Psoas muscle (tissue), 7 donors: ENCODE measurements at regions not wholly inside any gene's neighbourhood (a gene's known extent, or its start where the extent isn't known, plus 50 kb on each side); places are given as distances from the start of the nearest gene placed in this dataset.
A peak's percentile ranks its signal among the peaks of the same experiment; 100 is the strongest.

Experiments used
- ATAC-seq, 4 donors: fragments of 200-7000 bp; cut with Tn5 transposase; one replicate each; pipeline ENCODE4 v1.9.1; 2020; ENCODE audit warnings: moderate library complexity in 3 of 4, mild to moderate bottlenecking in 2 of 4
- DNase-seq, 2 donors: peaks; one replicate each; pipeline ENCODE4 v3.0.0-alpha.2; 2020
- H3K27ac ChIP-seq: fragments of 200-600 bp; one replicate; pipeline ENCODE4 v1.8.0; 2022
- H3K27me3 ChIP-seq, 3 donors: fragments of 200-600 bp in 1 of 3; one replicate each; pipeline versions ENCODE4 v1.6.1 to v1.8.0; 2013 to 2022; ENCODE audit warnings: low read length in 2 of 3, mild to moderate bottlenecking in 2 of 3, moderate library complexity in 1 of 3; ENCODE audit not compliant: insufficient read depth in 3 of 3
- H3K36me3 ChIP-seq, 2 donors: fragments of 200-600 bp in 1 of 2; one replicate each; pipeline versions ENCODE4 v1.6.1 to v1.8.0; 2013 to 2022; ENCODE audit warnings: low read depth in 1 of 2, mild to moderate bottlenecking in 1 of 2, moderate library complexity in 1 of 2; ENCODE audit not compliant: insufficient read depth in 1 of 2
- H3K4me1 ChIP-seq: fragments of 200-600 bp; one replicate; pipeline ENCODE4 v1.8.0; 2022
- H3K4me3 ChIP-seq: fragments of 200-600 bp; one replicate; pipeline ENCODE4 v1.8.0; 2022; ENCODE audit warnings: mild to moderate bottlenecking
- H3K9me3 ChIP-seq: fragments of 200-600 bp; one replicate; pipeline ENCODE4 v1.8.0; 2022
- WGBS, 3 donors: extraction: QIAGEN DNeasy Blood & Tissue Kit; methylation state at CpG; one replicate each; pipeline versions ENCODE4 v1.1.6 to v1.1.7; 2013; 5-methylcytosine and 5-hydroxymethylcytosine counted together
- intact Hi-C, 2 donors: fragments of 100-400 bp; cut with DNase I; formaldehyde crosslinking; loops; one replicate each; pipeline versions ENCODE4 v1.11.0 to v1.14.2; 2022
- TF ChIP-seq, protein P1 (sequence below): fragments of 200-600 bp; IDR thresholded peaks from one replicate; pipeline ENCODE4 v1.8.0; 2022; ENCODE audit warnings: antibody characterized with exemption
- donor health status: healthy with polysubstance abuse.
- donor health status: DM: no; HTN: no; CAD: no; lungs with moderate emphysema.
- donor health status: Bipolar disorder and iron deficiency.
- donor health status: healthy.
- donor health status: DM: yes; HTN: yes; CAD: no.
- donor health status: DM: no; HTN: no; CAD: no.
- donor health status: DM: yes; HTN: yes; CAD: no.

DNA sequence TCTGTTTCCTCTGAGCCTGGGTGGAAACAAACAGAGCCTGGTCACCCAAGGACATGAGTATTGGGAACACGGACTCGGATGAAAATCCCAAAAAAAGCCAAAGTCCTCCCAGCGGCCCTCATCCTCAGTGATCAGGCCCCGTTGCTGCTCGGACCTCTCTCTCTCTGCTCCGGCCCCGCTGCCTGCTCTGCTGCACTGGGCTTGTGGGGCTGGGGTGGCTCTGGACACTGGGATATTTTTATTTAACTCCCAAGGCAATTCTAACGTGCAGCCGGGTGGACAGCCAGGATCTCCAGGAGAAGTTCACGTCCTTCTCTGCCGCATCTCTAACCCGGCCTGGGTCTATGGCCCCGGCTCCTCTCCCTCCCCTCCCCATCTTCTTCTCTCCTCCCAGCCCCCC lies 280.9 kb upstream of the TNRC6C start:
- peaks cover 0 to 41% (median 0%) of the 10 kb centered on the region in 3 donors for H3K27me3 ChIP-seq
- H3K36me3 ChIP-seq: no peaks in the 10 kb centered on the region
- H3K4me3 ChIP-seq: no peak overlapping the region
- DNase-seq (no peak), ATAC-seq (peak in 1 of 4 donors; percentile 25)
- WGBS, 3 donors: 42 to 43% (median 43%) methylated on average over 13 of the region's 13 CpGs
- H3K4me1 ChIP-seq: peaks cover 2% of the 10 kb centered on the region
- no peak overlapping the region for H3K27ac ChIP-seq
- intact Hi-C loops: no loop called here
- TF ChIP-seq, protein P1, sequence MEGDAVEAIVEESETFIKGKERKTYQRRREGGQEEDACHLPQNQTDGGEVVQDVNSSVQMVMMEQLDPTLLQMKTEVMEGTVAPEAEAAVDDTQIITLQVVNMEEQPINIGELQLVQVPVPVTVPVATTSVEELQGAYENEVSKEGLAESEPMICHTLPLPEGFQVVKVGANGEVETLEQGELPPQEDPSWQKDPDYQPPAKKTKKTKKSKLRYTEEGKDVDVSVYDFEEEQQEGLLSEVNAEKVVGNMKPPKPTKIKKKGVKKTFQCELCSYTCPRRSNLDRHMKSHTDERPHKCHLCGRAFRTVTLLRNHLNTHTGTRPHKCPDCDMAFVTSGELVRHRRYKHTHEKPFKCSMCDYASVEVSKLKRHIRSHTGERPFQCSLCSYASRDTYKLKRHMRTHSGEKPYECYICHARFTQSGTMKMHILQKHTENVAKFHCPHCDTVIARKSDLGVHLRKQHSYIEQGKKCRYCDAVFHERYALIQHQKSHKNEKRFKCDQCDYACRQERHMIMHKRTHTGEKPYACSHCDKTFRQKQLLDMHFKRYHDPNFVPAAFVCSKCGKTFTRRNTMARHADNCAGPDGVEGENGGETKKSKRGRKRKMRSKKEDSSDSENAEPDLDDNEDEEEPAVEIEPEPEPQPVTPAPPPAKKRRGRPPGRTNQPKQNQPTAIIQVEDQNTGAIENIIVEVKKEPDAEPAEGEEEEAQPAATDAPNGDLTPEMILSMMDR: no peak
- no peaks in the 10 kb centered on the region for H3K9me3 ChIP-seq

DNA sequence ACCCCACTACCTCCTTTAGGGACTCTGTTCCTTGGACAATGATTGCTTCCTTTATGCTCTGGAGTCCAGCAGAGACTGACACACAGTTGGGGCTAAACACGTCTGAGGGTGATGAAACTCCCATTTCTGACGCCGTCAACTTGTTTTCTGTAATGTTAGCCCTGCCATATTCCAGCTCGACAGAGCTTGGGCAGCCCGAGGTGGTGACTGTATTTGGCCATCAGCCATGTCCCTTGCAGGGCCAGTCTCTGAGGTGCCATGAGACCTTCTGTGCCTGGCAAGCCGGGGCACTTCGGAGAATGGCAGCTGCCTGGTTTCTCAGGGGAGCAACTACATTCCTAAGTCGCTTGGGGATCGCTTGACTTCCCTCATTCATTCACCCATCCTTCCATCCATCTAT lies 278.9 kb upstream of the TNRC6C start:
- Histone ChIP-seq H3K27ac (no peak overlapping the region), H3K36me3 (no peaks in the 10 kb centered on the region), H3K4me3 (no peak overlapping the region), H3K4me1 (peaks cover 2% of the 10 kb centered on the region), H3K9me3 (no peaks in the 10 kb centered on the region), H3K27me3 (peaks cover 0 to 41% (median 0%) of the 10 kb centered on the region in 3 donors)
- TF ChIP-seq, protein P1: no peak
- WGBS, 3 donors: 31 to 35% (median 33%) methylated on average over 9 of the region's 9 CpGs
- intact Hi-C loops: no loop called here
- DNase-seq (no peak), ATAC-seq (peak; percentile 46 to 79 (median 57))

DNA sequence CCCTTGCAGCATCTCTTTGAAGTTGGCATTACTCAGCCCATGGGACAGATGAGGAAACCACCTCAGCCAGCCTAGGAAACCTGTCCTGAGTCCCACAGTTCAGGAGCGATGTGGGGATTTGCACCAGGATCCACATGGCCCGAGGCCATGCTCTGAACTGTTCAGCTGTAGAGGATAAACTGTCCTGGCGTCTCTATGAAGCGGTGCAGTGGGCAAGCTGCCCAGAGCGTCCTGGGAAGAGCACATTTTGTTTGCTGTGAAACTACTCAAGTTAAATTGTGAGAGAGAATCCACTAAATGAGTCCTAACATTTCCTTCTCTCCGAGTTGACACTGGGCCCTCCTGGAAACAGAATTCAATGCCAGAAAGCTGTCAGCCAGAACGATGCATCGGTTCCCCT lies 276.6 kb upstream of the TNRC6C start:
- Histone ChIP-seq H3K27me3 (peaks cover 0 to 25% (median 0%) of the 10 kb centered on the region in 3 donors), H3K36me3 (no peaks in the 10 kb centered on the region), H3K4me1 (peaks cover 2% of the 10 kb centered on the region), H3K27ac (no peak overlapping the region), H3K4me3 (no peak overlapping the region), H3K9me3 (no peaks in the 10 kb centered on the region)
- DNase-seq: peak; percentile 63 to 86
- intact Hi-C loops: no loop called here
- ATAC-seq: peak in 3 of 4 donors; percentile 66 to 78 (median 75)
- TF ChIP-seq, protein P1: no peak
- 9 to 14% (median 10%) methylated on average over 8 of the region's 8 CpGs for WGBS, 3 donors

DNA sequence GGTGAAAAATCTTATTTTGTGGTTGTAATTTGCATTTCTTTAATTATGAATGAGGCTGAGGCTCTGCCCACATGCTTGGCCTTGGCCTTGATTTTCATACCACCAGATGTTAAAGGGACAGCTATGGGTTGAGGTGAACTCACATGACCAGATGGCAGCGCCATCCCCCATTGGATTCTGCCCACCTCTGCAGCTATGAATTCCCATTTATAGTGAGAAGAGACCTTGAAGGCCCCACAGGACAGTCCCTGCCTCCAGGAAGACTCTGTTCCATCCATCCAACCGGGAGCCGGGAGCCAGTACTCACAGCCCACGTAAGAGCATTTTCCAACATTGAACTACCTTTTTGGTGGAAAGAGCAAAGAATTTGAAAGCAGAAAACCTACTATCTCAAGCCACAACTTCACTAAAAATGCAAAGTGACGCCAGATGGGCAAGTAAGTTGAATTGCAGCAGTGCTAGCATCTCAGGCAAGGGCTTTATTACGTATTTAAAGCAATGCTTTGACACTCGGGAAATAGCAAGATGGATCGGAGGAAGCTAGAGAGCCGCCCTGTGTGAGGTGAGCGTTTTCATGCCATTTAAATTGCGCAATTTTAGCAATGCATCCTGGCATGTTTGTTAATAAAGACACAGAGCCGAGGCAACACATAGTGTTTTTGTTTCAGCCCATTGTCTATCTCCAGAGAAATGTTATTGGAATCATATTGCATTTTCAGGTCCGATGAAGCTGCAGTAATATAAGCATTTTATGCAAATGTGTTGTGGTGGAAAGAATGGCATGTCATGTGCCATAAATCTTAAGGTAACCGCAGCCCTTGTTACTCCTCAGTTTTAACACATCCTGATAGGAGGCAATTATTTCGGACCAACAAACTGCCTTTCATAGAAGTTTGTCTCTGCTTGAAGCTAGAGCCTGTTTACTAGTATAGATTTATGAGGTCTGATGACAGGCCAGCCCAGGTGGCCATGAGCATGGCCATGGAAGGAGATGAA lies 273.4 kb upstream of the TNRC6C start:
- H3K27ac ChIP-seq: no peak overlapping the region
- H3K4me3 ChIP-seq: no peak overlapping the region
- ATAC-seq (no peak), DNase-seq (no peak)
- H3K27me3 ChIP-seq: peaks cover 0 to 4% (median 1%) of the 10 kb centered on the region in 3 donors
- intact Hi-C loops: no loop called here
- whole genome bisulfite sequencing, 3 donors: 74 to 77% (median 75%) methylated on average over 15 of the region's 15 CpGs
- TF ChIP-seq, protein P1: no peak
- peaks cover 2% of the 10 kb centered on the region for H3K4me1 ChIP-seq
- H3K36me3 ChIP-seq: no peaks in the 10 kb centered on the region
- no peaks in the 10 kb centered on the region for H3K9me3 ChIP-seq
